Central memory CD4-positive, alpha-beta T cell (primary cell): ENCODE measurements at regions not wholly inside any gene's neighbourhood (a gene's known extent, or its start where the extent isn't known, plus 50 kb on each side); places are given as distances from the start of the nearest gene placed in this dataset.
A peak's percentile ranks its signal among the peaks of the same experiment; 100 is the strongest.
"Not testable (repeated sequence)": the region's sequence is repeated elsewhere in the genome, so short reads cannot be mapped to it uniquely, and the experiment has no call there.

Source experiments
- DNase-seq: peaks from one replicate; pipeline ENCODE4 v3.0.0; 2022

GRCh38 chrX:4668802-4669536 lies 955.5 kb upstream of the PRKX start:
- DNase-seq = no peak

- no peak for DNase-seq
Measured at GRCh38 chrX:4663085-4663484, 949.6 kb upstream of the PRKX start.

GRCh38 chrX:4661771-4662170 lies 948.3 kb upstream of the PRKX start:
- no peak for DNase-seq

- DNase-seq = no peak
Measured at GRCh38 chrX:4656419-4656818, 943.0 kb upstream of the PRKX start.

- no peak for DNase-seq
Measured at GRCh38 chrX:4655743-4656142, 942.3 kb upstream of the PRKX start.

- no peak for DNase-seq
Measured at GRCh38 chrX:4642114-4642513, 928.7 kb upstream of the PRKX start.

- no peak for DNase-seq
Measured at GRCh38 chrX:4638036-4638435, 924.6 kb upstream of the PRKX start.

GRCh38 chrX:4627414-4627813 lies 914.0 kb upstream of the PRKX start:
- DNase-seq = no peak

- no peak for DNase-seq
Measured at GRCh38 chrX:4622486-4623167, 909.2 kb upstream of the PRKX start.

- DNase-seq = not testable (repeated sequence)
Measured at GRCh38 chrX:4613651-4614050, 900.2 kb upstream of the PRKX start.

GRCh38 chrX:4588893-4589292 lies 875.4 kb upstream of the PRKX start:
- DNase-seq = no peak

- DNase-seq = no peak
Measured at GRCh38 chrX:4588466-4588865, 875.0 kb upstream of the PRKX start.

- DNase-seq = no peak
Measured at GRCh38 chrX:4588056-4588455, 874.6 kb upstream of the PRKX start.

GRCh38 chrX:4579999-4580398 lies 866.5 kb upstream of the PRKX start:
- DNase-seq = no peak

GRCh38 chrX:4579480-4579879 lies 866.0 kb upstream of the PRKX start:
- no peak for DNase-seq

GRCh38 chrX:4572691-4573090 lies 859.2 kb upstream of the PRKX start:
- no peak for DNase-seq

- no peak for DNase-seq
Measured at GRCh38 chrX:4570151-4570550, 856.7 kb upstream of the PRKX start.

GRCh38 chrX:4560192-4560591 lies 846.7 kb upstream of the PRKX start:
- DNase-seq = no peak

- no peak for DNase-seq
Measured at GRCh38 chrX:4550018-4550417, 836.6 kb upstream of the PRKX start.

GRCh38 chrX:4547213-4547836 lies 833.9 kb upstream of the PRKX start:
- DNase-seq = peak; percentile 21

- not testable (repeated sequence) for DNase-seq
Measured at GRCh38 chrX:4546178-4546577, 832.7 kb upstream of the PRKX start.

GRCh38 chrX:4528247-4528646 lies 814.8 kb upstream of the PRKX start:
- no peak for DNase-seq

GRCh38 chrX:4485912-4486311 lies 772.5 kb upstream of the PRKX start:
- DNase-seq = no peak

GRCh38 chrX:4484266-4484665 lies 770.8 kb upstream of the PRKX start:
- DNase-seq = no peak
